ENCODE measurements at regions not wholly inside any gene's neighbourhood (a gene's known extent, or its start where the extent isn't known, plus 50 kb on each side); places are given as distances from the start of the nearest gene placed in this dataset.

DNA sequence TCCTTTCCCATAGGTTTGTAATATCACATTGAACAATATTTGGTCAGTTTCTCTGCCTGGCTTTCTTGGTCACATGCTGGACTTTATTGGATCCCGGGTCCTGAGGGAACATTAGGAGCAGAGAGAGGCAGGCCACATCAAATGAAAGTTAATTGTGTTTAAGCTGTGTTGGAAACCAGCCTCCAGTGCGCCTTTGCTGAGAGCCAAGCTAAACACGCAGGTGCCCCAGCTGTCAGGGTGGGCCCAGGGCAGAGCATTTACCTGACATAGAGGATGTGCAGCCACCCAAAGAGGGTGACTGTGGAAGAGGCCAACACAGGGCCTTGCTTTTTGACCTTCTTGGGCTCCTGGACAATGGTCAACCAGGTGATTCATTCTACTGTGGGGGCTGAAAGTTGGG, 149.3 kb downstream of the EBLN2 start:
- no peak overlapping the region for H3K4me2 ChIP-seq (ENCODE audit: insufficient read depth, insufficient read length, low read length)
- H3K56ac ChIP-seq (ENCODE audit: insufficient read length, low read depth, low read length), result no peak overlapping the region
- H2BK12ac ChIP-seq (ENCODE audit: insufficient read length, low read depth, low read length), result no peak overlapping the region
- H2BK120ac ChIP-seq (ENCODE audit: low read depth, low read length, poor library complexity, severe bottlenecking), result no peak overlapping the region
- no peak overlapping the region for H3K23ac ChIP-seq (ENCODE audit: insufficient read length, low read depth, low read length)
- H4K8ac ChIP-seq (replicated peaks; ENCODE audit: insufficient read length, low read depth, low read length), result no peak overlapping the region
- no peaks in the 10 kb centered on the region; the same call in 1 of the 2 replicates for H3K27me3 Mint-ChIP-seq (ENCODE audit: low read depth)
- H2AFZ ChIP-seq (ENCODE audit: low read length), result no peak overlapping the region
- H3K27ac ChIP-seq (ENCODE audit: insufficient read length, low read depth, low read length), result no peak overlapping the region
- no peaks in the 10 kb centered on the region for H3K79me2 ChIP-seq (ENCODE audit: insufficient read depth, low read length)
- H3K9me3 Mint-ChIP-seq, result no peaks in the 10 kb centered on the region
- no peak overlapping the region for H3K9ac ChIP-seq (ENCODE audit: extremely low read depth, insufficient read length, low read length)
- H4K5ac ChIP-seq (ENCODE audit: insufficient read length, low read depth, low read length), result no peak overlapping the region
- no peaks in the 10 kb centered on the region for H3K23me2 ChIP-seq (ENCODE audit: insufficient read length, low read depth, low read length, poor library complexity, severe bottlenecking)
- no peak overlapping the region for H3T11ph ChIP-seq (ENCODE audit: low read length)
- no peak overlapping the region for H2AK5ac ChIP-seq (ENCODE audit: insufficient read length, low read length)
- WGBS (ENCODE audit: extremely low coverage, insufficient read length, low lambda C conversion rate), result no CpG with 5 or more reads among the region's 3 CpGs
- no peaks in the 10 kb centered on the region for H3K4me1 ChIP-seq (ENCODE audit: insufficient read depth, low read length)
- DNase-seq, result no peak
- no peak overlapping the region for H2BK20ac ChIP-seq (ENCODE audit: low read depth, low read length, poor library complexity, severe bottlenecking)
- TF ChIP-seq, protein P1, sequence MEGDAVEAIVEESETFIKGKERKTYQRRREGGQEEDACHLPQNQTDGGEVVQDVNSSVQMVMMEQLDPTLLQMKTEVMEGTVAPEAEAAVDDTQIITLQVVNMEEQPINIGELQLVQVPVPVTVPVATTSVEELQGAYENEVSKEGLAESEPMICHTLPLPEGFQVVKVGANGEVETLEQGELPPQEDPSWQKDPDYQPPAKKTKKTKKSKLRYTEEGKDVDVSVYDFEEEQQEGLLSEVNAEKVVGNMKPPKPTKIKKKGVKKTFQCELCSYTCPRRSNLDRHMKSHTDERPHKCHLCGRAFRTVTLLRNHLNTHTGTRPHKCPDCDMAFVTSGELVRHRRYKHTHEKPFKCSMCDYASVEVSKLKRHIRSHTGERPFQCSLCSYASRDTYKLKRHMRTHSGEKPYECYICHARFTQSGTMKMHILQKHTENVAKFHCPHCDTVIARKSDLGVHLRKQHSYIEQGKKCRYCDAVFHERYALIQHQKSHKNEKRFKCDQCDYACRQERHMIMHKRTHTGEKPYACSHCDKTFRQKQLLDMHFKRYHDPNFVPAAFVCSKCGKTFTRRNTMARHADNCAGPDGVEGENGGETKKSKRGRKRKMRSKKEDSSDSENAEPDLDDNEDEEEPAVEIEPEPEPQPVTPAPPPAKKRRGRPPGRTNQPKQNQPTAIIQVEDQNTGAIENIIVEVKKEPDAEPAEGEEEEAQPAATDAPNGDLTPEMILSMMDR (conservative IDR thresholded peaks at IDR 0.05), result no peak
- no peaks in the 10 kb centered on the region for H3K4me1 Mint-ChIP-seq
- no peaks in the 10 kb centered on the region for H3K27me3 ChIP-seq (ENCODE audit: insufficient read depth, low read length)
- no peak overlapping the region for H3K27ac Mint-ChIP-seq
- no peak overlapping the region for H3K18ac ChIP-seq (ENCODE audit: insufficient read length, low read depth, low read length)
- no peak overlapping the region for H2BK5ac ChIP-seq (ENCODE audit: insufficient read length, low read length)
- H4K20me1 ChIP-seq (ENCODE audit: control insufficient read depth, insufficient read depth, insufficient read length), result no peaks in the 10 kb centered on the region
- H2BK15ac ChIP-seq (ENCODE audit: low read depth, low read length), result no peak overlapping the region
- no peak overlapping the region for H4K91ac ChIP-seq (ENCODE audit: insufficient read length, low read depth, low read length)
- H3K4me3 Mint-ChIP-seq, result no peak overlapping the region
- H3K14ac ChIP-seq (ENCODE audit: insufficient read depth, low read length), result no peak overlapping the region
- H3K9me3 ChIP-seq (ENCODE audit: control insufficient read depth, low read depth, low read length), result no peaks in the 10 kb centered on the region
- no peaks in the 10 kb centered on the region for H3K79me1 ChIP-seq (ENCODE audit: insufficient read depth, low read depth, low read length, poor library complexity, severe bottlenecking)
- H3K4ac ChIP-seq (ENCODE audit: low read depth, low read length), result no peak overlapping the region
- no peaks in the 10 kb centered on the region for H3K36me3 Mint-ChIP-seq (ENCODE audit: insufficient read depth in 1 of 3, low read depth in 3 of 3)
